ENCODE measurements at regions not wholly inside any gene's neighbourhood (a gene's known extent, or its start where the extent isn't known, plus 50 kb on each side); places are given as distances from the start of the nearest gene placed in this dataset.

DNA sequence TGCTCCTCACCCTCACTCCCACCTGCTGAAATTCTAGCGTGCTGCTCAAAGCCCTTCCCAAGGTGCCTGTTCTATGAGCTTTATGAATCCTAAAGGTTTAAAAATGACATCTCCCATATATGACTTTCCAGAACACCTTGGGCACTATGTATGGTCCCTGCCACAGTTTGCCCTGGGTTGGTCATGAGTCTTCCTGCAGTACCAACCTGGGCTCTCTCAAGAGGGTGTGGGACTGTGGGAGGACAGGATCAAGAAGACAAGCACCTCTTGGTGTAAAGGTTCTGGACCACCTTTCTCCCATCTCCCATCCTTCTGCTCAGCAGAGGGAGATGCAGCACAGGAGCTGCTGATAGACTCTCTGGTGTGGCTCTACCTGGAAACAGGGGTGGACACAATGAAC lies 134.1 kb downstream of the FCRL5 start:
- no peaks in the 10 kb centered on the region for H3K36me3 Mint-ChIP-seq (ENCODE audit: unreplicated experiment)
- H3K9me3 Mint-ChIP-seq (ENCODE audit: unreplicated experiment), result no peaks in the 10 kb centered on the region
- TF ChIP-seq, protein P1, sequence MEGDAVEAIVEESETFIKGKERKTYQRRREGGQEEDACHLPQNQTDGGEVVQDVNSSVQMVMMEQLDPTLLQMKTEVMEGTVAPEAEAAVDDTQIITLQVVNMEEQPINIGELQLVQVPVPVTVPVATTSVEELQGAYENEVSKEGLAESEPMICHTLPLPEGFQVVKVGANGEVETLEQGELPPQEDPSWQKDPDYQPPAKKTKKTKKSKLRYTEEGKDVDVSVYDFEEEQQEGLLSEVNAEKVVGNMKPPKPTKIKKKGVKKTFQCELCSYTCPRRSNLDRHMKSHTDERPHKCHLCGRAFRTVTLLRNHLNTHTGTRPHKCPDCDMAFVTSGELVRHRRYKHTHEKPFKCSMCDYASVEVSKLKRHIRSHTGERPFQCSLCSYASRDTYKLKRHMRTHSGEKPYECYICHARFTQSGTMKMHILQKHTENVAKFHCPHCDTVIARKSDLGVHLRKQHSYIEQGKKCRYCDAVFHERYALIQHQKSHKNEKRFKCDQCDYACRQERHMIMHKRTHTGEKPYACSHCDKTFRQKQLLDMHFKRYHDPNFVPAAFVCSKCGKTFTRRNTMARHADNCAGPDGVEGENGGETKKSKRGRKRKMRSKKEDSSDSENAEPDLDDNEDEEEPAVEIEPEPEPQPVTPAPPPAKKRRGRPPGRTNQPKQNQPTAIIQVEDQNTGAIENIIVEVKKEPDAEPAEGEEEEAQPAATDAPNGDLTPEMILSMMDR (IDR thresholded peaks at IDR 0.05), result no peak
- H3K27ac Mint-ChIP-seq (ENCODE audit: unreplicated experiment), result no peak overlapping the region
- no peak for DNase-seq (ENCODE audit: extremely low spot score, unreplicated experiment)
- H3K27me3 Mint-ChIP-seq (ENCODE audit: unreplicated experiment), result peaks cover 4% of the 10 kb centered on the region
- no peaks in the 10 kb centered on the region for H3K4me1 Mint-ChIP-seq (ENCODE audit: unreplicated experiment)
- no peak overlapping the region for H3K4me3 Mint-ChIP-seq (ENCODE audit: unreplicated experiment)

DNA sequence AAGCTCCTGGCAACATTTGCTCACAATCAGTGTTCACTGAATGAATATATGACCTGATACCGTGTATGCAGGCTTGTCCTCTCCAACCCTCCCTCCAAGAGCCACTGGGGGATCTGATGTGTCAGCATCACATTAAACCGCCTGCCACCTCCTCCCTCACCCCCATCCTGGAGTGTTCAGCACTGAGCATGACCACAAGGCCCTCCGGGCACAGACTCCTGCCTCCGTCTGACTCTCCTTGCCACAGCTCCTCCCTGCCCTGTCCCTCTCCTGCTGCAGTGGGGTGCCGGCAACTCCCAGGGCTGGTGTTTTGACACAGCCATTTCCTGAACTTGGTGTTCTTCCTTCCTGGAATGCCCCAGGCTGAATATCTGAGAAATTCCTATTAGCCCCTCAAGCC lies 136.7 kb downstream of the FCRL5 start:
- Mint-ChIP-seq H3K4me1 (ENCODE audit: unreplicated experiment) (no peaks in the 10 kb centered on the region), H3K9me3 (ENCODE audit: unreplicated experiment) (no peaks in the 10 kb centered on the region), H3K27me3 (ENCODE audit: unreplicated experiment) (peaks cover 8% of the 10 kb centered on the region), H3K4me3 (ENCODE audit: unreplicated experiment) (no peak overlapping the region), H3K27ac (ENCODE audit: unreplicated experiment) (no peak overlapping the region), H3K36me3 (ENCODE audit: unreplicated experiment) (no peaks in the 10 kb centered on the region)
- DNase-seq (ENCODE audit: extremely low spot score, unreplicated experiment), result no peak
- TF ChIP-seq, protein P1 (IDR thresholded peaks at IDR 0.05), result no peak

DNA sequence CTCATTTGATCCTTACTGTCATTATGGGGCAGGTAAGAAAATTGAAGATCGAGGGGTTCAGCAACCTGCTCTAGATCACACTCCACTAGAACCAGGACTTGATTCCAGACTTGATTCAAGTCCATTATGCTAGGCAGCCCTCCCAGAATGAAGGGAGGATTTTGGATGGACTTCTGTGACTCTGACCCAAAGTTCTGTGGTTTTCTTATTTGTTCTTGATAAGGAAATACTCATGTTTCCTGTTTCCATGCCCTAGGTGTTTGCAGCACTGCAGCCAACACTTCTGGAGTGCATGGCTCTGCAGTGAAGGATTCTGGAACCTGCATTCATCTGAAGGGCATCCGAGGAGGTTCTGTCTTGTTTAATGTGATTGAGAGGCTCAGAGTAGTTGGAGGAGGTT lies 140.0 kb downstream of the FCRL5 start:
- TF ChIP-seq, protein P1 (IDR thresholded peaks at IDR 0.05), result no peak
- H3K4me3 Mint-ChIP-seq (ENCODE audit: unreplicated experiment), result no peak overlapping the region
- H3K27ac Mint-ChIP-seq (ENCODE audit: unreplicated experiment), result no peak overlapping the region
- H3K4me1 Mint-ChIP-seq (ENCODE audit: unreplicated experiment), result no peaks in the 10 kb centered on the region
- no peak for DNase-seq (ENCODE audit: extremely low spot score, unreplicated experiment)
- H3K9me3 Mint-ChIP-seq (ENCODE audit: unreplicated experiment), result no peaks in the 10 kb centered on the region
- peaks cover 6% of the 10 kb centered on the region for H3K27me3 Mint-ChIP-seq (ENCODE audit: unreplicated experiment)
- no peaks in the 10 kb centered on the region for H3K36me3 Mint-ChIP-seq (ENCODE audit: unreplicated experiment)

DNA sequence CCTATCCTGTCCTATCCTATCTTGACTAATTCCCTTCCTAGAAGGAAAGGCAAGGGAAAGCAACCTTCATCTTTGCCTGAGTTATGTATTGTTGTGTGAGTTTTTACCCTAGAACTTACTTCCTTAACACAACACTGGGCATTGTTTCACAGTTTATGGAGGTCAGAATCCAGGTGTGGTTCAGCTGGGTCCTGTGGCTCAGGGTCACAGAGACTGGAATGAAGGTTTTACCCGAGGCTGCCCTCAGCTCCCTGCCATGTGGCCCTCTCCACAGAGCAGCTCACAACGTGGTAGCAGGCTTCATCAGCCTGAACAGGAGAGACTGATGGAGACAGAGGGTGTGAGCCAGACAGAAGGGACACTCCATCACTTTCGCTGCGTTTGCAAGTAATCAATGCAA lies 140.5 kb downstream of the FCRL5 start:
- TF ChIP-seq, protein P1 (IDR thresholded peaks at IDR 0.05), result no peak
- no peaks in the 10 kb centered on the region for H3K4me1 Mint-ChIP-seq (ENCODE audit: unreplicated experiment)
- no peak overlapping the region for H3K4me3 Mint-ChIP-seq (ENCODE audit: unreplicated experiment)
- H3K27ac Mint-ChIP-seq (ENCODE audit: unreplicated experiment), result no peak overlapping the region
- H3K36me3 Mint-ChIP-seq (ENCODE audit: unreplicated experiment), result no peaks in the 10 kb centered on the region
- H3K9me3 Mint-ChIP-seq (ENCODE audit: unreplicated experiment), result no peaks in the 10 kb centered on the region
- peaks cover 6% of the 10 kb centered on the region for H3K27me3 Mint-ChIP-seq (ENCODE audit: unreplicated experiment)
- no peak for DNase-seq (ENCODE audit: extremely low spot score, unreplicated experiment)

DNA sequence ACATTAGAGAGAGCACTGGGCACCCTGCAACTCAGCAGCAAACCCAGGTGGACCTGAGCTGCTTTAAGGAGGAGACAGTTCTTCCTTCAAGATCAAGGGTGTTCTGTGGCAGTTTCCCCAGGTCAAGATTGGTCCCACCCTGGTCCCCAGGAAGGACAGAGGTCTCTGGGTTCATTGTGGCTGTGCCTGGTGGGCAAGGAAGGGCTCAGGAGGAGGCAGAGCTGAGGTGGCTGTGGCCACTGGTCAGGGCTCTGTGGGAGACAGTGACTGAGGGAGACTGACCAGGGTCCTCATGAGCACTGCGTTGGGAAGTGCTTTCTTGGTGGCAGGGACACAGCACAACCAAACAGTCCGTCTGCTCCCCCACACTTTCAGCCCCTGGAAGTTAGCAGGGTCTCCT lies 141.3 kb downstream of the FCRL5 start:
- Mint-ChIP-seq H3K27me3 (ENCODE audit: unreplicated experiment) (peaks cover 4% of the 10 kb centered on the region), H3K4me1 (ENCODE audit: unreplicated experiment) (no peaks in the 10 kb centered on the region), H3K4me3 (ENCODE audit: unreplicated experiment) (no peak overlapping the region), H3K9me3 (ENCODE audit: unreplicated experiment) (no peaks in the 10 kb centered on the region), H3K36me3 (ENCODE audit: unreplicated experiment) (no peaks in the 10 kb centered on the region), H3K27ac (ENCODE audit: unreplicated experiment) (no peak overlapping the region)
- TF ChIP-seq, protein P1 (IDR thresholded peaks at IDR 0.05), result no peak
- DNase-seq (ENCODE audit: extremely low spot score, unreplicated experiment), result no peak

All from osteocyte (in vitro differentiated cells).